ENCODE measurements at regions not wholly inside any gene's neighbourhood (a gene's known extent, or its start where the extent isn't known, plus 50 kb on each side); places are given as distances from the start of the nearest gene placed in this dataset.

- Histone ChIP-seq H3K79me2 (ENCODE audit: control insufficient read depth, insufficient read depth, low read length, poor library complexity) (no peaks in the 10 kb centered on the region), H3K9ac (ENCODE audit: low read length) (no peak overlapping the region), H3K27ac (ENCODE audit: low read depth, low read length) (no peak overlapping the region), H3K4me1 (ENCODE audit: control insufficient read depth in 1 of 2, insufficient read depth in 2 of 2, low read length in 2 of 2) (no peaks in the 10 kb centered on the region), H2AK5ac (ENCODE audit: low read length) (no peak overlapping the region), H3K9me3 (ENCODE audit: insufficient read depth, low read depth, low read length) (no peaks in the 10 kb centered on the region), H2BK120ac (ENCODE audit: insufficient read depth, low read length, poor library complexity) (no peak overlapping the region), H2BK12ac (ENCODE audit: low read length) (no peak overlapping the region), H3K23ac (ENCODE audit: low read length) (no peak overlapping the region), H3K79me1 (ENCODE audit: low read length) (no peaks in the 10 kb centered on the region), H3K27me3 (ENCODE audit: insufficient read depth, low read length) (no peaks in the 10 kb centered on the region), H3K18ac (ENCODE audit: low read length) (no peak overlapping the region), H3K4me3 (ENCODE audit: low read depth, low read length) (no peak overlapping the region), H4K12ac (ENCODE audit: low read depth, low read length) (no peak overlapping the region), H4K8ac (ENCODE audit: low read depth, low read length) (no peak overlapping the region), H2AFZ (ENCODE audit: insufficient read depth, low read length, poor library complexity) (no peak overlapping the region), H3K4me2 (ENCODE audit: low read length) (no peak overlapping the region), H3K36me3 (ENCODE audit: control insufficient read depth in 1 of 2, insufficient read depth in 2 of 2, low read length in 2 of 2) (no peaks in the 10 kb centered on the region), H2BK5ac (ENCODE audit: low read depth, low read length, poor library complexity) (no peak overlapping the region), H3K4ac (ENCODE audit: low read depth, low read length) (no peak overlapping the region), H3K14ac (ENCODE audit: low read length) (no peak overlapping the region), H4K91ac (ENCODE audit: low read depth, low read length) (no peak overlapping the region)
- WGBS (ENCODE audit: extremely low coverage, insufficient coverage, insufficient read length) = no CpG with 5 or more reads among the region's 4 CpGs
- no peak for DNase-seq
Observed at GRCh38 chr13:102960959-102961358, 105.3 kb downstream of the SLC10A2 start.

GRCh38 chr13:102956449-102956848 lies 109.8 kb downstream of the SLC10A2 start:
- H3K27me3 ChIP-seq (ENCODE audit: insufficient read depth, low read length) = no peaks in the 10 kb centered on the region

DNA sequence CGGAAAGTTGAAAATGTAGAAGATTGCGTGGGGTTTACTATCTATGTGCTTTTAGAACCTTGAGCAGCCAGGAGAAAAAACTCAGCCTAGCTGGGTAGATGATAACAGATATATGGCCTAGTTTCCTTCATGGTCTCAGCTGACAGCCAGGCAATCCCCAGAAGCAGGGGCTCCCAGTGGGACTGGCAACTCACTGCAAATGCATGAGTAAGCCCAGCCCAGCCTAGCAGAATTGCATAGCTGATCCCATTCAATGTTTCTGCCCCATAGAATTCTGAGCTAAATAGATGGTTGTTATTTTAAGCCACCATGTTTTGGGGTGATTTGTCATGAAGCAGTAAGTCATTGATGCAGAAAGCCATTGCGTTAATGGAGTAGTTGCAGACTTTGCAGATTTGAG lies 108.5 kb downstream of the ERCC5 start:
- Histone ChIP-seq H3K18ac (ENCODE audit: low read length) (no peak overlapping the region), H3K23ac (ENCODE audit: low read length) (no peak overlapping the region), H4K91ac (ENCODE audit: low read depth, low read length) (no peak overlapping the region), H3K14ac (ENCODE audit: low read length) (no peak overlapping the region), H4K12ac (ENCODE audit: low read depth, low read length) (no peak overlapping the region), H3K79me2 (ENCODE audit: control insufficient read depth, insufficient read depth, low read length, poor library complexity) (no peaks in the 10 kb centered on the region), H3K79me1 (ENCODE audit: low read length) (no peaks in the 10 kb centered on the region), H3K27ac (ENCODE audit: low read depth, low read length) (no peak overlapping the region), H3K9me3 (ENCODE audit: insufficient read depth, low read depth, low read length) (no peaks in the 10 kb centered on the region), H3K4me3 (ENCODE audit: low read depth, low read length) (no peak overlapping the region), H2BK120ac (ENCODE audit: insufficient read depth, low read length, poor library complexity) (no peak overlapping the region), H3K36me3 (ENCODE audit: control insufficient read depth in 1 of 2, insufficient read depth in 2 of 2, low read length in 2 of 2) (no peaks in the 10 kb centered on the region), H3K27me3 (ENCODE audit: insufficient read depth, low read length) (no peaks in the 10 kb centered on the region), H2AK5ac (ENCODE audit: low read length) (no peak overlapping the region), H3K4me2 (ENCODE audit: low read length) (no peak overlapping the region), H2BK12ac (ENCODE audit: low read length) (no peak overlapping the region), H4K8ac (ENCODE audit: low read depth, low read length) (no peak overlapping the region), H3K9ac (ENCODE audit: low read length) (no peak overlapping the region), H3K4ac (ENCODE audit: low read depth, low read length) (no peak overlapping the region), H2BK5ac (ENCODE audit: low read depth, low read length, poor library complexity) (no peak overlapping the region), H2AFZ (ENCODE audit: insufficient read depth, low read length, poor library complexity) (no peak overlapping the region), H3K4me1 (ENCODE audit: control insufficient read depth in 1 of 2, insufficient read depth in 2 of 2, low read length in 2 of 2) (no peaks in the 10 kb centered on the region)
- DNase-seq = no peak
- no CpG with 5 or more reads among the region's 3 CpGs for WGBS (ENCODE audit: extremely low coverage, insufficient coverage, insufficient read length)

More at GRCh38 chr13:102956449-102956848, 109.8 kb downstream of the SLC10A2 start:
- H3K36me3 ChIP-seq (ENCODE audit: control insufficient read depth in 1 of 2, insufficient read depth in 2 of 2, low read length in 2 of 2) = no peaks in the 10 kb centered on the region
- H3K4me1 ChIP-seq (ENCODE audit: control insufficient read depth in 1 of 2, insufficient read depth in 2 of 2, low read length in 2 of 2) = no peaks in the 10 kb centered on the region
- no peak overlapping the region for H2BK120ac ChIP-seq (ENCODE audit: insufficient read depth, low read length, poor library complexity)
- H3K79me1 ChIP-seq (ENCODE audit: low read length) = no peaks in the 10 kb centered on the region
- no peak overlapping the region for H3K4me2 ChIP-seq (ENCODE audit: low read length)
- H3K23ac ChIP-seq (ENCODE audit: low read length) = no peak overlapping the region
- H3K9ac ChIP-seq (ENCODE audit: low read length) = peak overlapping the region; percentile 36
- no peaks in the 10 kb centered on the region for H3K9me3 ChIP-seq (ENCODE audit: insufficient read depth, low read depth, low read length)
- no peak overlapping the region for H2BK12ac ChIP-seq (ENCODE audit: low read length)
- no peak for DNase-seq
- H3K14ac ChIP-seq (ENCODE audit: low read length) = no peak overlapping the region
- H4K91ac ChIP-seq (ENCODE audit: low read depth, low read length) = no peak overlapping the region
- no peak overlapping the region for H3K4ac ChIP-seq (ENCODE audit: low read depth, low read length)
- H3K27ac ChIP-seq (ENCODE audit: low read depth, low read length) = no peak overlapping the region
- H3K79me2 ChIP-seq (ENCODE audit: control insufficient read depth, insufficient read depth, low read length, poor library complexity) = no peaks in the 10 kb centered on the region
- H4K8ac ChIP-seq (ENCODE audit: low read depth, low read length) = no peak overlapping the region
- H3K4me3 ChIP-seq (ENCODE audit: low read depth, low read length) = no peak overlapping the region
- H3K18ac ChIP-seq (ENCODE audit: low read length) = no peak overlapping the region
- no peak overlapping the region for H2AFZ ChIP-seq (ENCODE audit: insufficient read depth, low read length, poor library complexity)
- H4K12ac ChIP-seq (ENCODE audit: low read depth, low read length) = no peak overlapping the region
- H2BK5ac ChIP-seq (ENCODE audit: low read depth, low read length, poor library complexity) = no peak overlapping the region
- no CpG with 5 or more reads among the region's 4 CpGs for WGBS (ENCODE audit: extremely low coverage, insufficient coverage, insufficient read length)
- H2AK5ac ChIP-seq (ENCODE audit: low read length) = no peak overlapping the region

DNA sequence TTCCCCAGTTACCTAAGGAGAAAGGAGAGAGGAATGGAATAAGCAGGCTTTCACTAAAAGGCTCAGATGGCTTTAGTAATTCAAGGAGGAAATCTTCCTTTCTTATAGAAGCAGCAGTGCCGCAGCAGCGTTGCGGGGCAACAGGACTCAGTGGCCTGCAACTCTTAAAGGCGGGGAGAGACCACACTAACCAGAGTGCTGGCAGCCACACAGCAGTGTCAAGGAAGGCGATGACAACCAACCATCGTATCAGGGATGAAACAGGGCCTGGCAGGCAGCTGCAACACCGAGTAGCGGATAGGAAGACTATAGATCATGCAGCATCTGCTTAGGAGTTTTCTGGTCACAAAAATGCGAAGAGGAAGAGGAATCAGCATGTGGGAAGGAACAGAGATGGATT lies 106.0 kb downstream of the ERCC5 start:
- H3K27ac ChIP-seq (ENCODE audit: low read depth, low read length) = no peak overlapping the region

More for the DNA sequence above, 106.0 kb downstream of the ERCC5 start:
- H2BK12ac ChIP-seq (ENCODE audit: low read length) = no peak overlapping the region
- H3K79me1 ChIP-seq (ENCODE audit: low read length) = no peaks in the 10 kb centered on the region
- no peak for DNase-seq
- no peak overlapping the region for H3K9ac ChIP-seq (ENCODE audit: low read length)
- H2BK5ac ChIP-seq (ENCODE audit: low read depth, low read length, poor library complexity) = no peak overlapping the region
- no peak overlapping the region for H3K14ac ChIP-seq (ENCODE audit: low read length)
- no peak overlapping the region for H3K4me2 ChIP-seq (ENCODE audit: low read length)
- H3K18ac ChIP-seq (ENCODE audit: low read length) = no peak overlapping the region
- no peak overlapping the region for H4K91ac ChIP-seq (ENCODE audit: low read depth, low read length)
- H2AFZ ChIP-seq (ENCODE audit: insufficient read depth, low read length, poor library complexity) = no peak overlapping the region
- no peak overlapping the region for H4K12ac ChIP-seq (ENCODE audit: low read depth, low read length)
- no peak overlapping the region for H3K4me3 ChIP-seq (ENCODE audit: low read depth, low read length)
- no CpG with 5 or more reads among the region's 9 CpGs for WGBS (ENCODE audit: extremely low coverage, insufficient coverage, insufficient read length)
- H3K4ac ChIP-seq (ENCODE audit: low read depth, low read length) = no peak overlapping the region
- no peak overlapping the region for H2AK5ac ChIP-seq (ENCODE audit: low read length)
- H3K9me3 ChIP-seq (ENCODE audit: insufficient read depth, low read depth, low read length) = no peaks in the 10 kb centered on the region
- H3K27me3 ChIP-seq (ENCODE audit: insufficient read depth, low read length) = no peaks in the 10 kb centered on the region
- H3K23ac ChIP-seq (ENCODE audit: low read length) = no peak overlapping the region
- H2BK120ac ChIP-seq (ENCODE audit: insufficient read depth, low read length, poor library complexity) = no peak overlapping the region
- no peaks in the 10 kb centered on the region for H3K4me1 ChIP-seq (ENCODE audit: control insufficient read depth in 1 of 2, insufficient read depth in 2 of 2, low read length in 2 of 2)
- H4K8ac ChIP-seq (ENCODE audit: low read depth, low read length) = no peak overlapping the region
- no peaks in the 10 kb centered on the region for H3K36me3 ChIP-seq (ENCODE audit: control insufficient read depth in 1 of 2, insufficient read depth in 2 of 2, low read length in 2 of 2)
- H3K79me2 ChIP-seq (ENCODE audit: control insufficient read depth, insufficient read depth, low read length, poor library complexity) = no peaks in the 10 kb centered on the region

Measured in trophoblast cell (in vitro differentiated cells and primary cell).